ENCODE measurements at regions not wholly inside any gene's neighbourhood (a gene's known extent, or its start where the extent isn't known, plus 50 kb on each side); places are given as distances from the start of the nearest gene placed in this dataset.
"Not testable (repeated sequence)": the region's sequence is repeated elsewhere in the genome, so short reads cannot be mapped to it uniquely, and the experiment has no call there.

DNA sequence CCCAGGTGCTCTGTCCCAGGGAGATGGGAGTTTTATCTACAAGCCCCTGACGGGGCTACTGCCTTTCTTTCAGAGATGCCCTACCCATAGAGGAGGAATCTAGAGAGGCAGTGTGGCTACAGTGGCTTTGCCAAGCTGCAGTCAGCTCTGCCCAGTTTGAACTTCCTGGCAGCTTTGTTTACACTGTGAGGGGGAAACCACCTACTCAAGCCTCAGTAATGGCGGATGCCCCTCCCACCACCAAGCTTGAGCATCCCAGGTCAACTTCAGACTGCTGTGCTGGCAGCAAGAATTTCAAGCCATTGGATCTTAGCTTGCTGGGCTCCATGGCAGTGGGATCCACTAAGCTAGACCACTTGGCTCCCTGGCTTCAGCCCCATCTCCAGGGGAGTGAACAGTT, 53.1 kb upstream of the TMEM252 start:
- DNase-seq, result not testable (repeated sequence)

DNA sequence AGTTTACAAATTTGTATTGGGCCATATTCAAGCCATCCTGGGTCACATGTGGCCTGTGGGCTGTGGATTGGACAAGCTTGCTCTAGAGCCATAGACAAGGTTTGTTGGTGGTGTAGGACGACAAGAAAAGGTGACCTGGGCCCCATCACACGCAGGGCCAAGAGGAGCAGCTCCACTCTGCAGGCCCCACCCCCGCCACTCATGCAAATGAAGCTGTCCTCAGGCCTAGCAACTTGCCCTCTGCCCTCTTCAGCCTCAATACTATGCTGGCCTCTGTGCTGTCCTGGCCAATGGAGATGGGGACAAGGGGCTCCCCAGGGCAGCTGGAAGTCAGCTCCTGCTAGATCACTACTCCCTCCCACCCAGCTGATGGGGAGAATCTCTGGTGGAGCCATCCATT, 55.2 kb upstream of the TMEM252 start:
- no peak for DNase-seq

DNA sequence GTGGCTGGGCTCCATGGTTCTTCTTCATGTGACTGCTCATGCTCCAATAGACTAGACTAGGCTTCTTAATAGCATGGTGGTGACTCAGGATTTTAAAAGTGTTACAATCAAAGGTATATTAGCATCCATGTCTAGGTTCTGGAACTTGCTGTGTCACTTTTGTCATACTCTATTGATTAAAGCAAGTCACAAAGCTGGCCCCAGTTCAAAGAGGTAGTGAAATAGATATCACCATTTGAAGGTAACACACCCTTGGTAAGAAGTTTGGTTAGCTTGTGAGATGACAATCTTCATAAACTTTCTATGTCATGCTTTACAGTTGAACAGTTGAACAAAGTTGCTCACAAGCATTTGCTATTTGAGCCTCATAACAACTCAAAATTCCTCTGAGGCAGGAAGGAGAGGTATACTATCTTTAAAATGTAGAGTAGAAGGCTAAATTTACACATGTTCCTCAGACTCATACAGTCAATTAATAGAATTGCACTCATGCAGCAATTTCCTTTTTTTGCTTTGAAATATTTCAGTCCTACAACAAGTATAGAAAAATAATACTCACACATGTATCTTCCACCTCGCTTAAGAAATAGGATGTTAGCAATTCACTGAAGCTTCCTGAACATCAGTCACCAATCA, 56.8 kb upstream of the TMEM252 start:
- DNase-seq, result no peak

DNA sequence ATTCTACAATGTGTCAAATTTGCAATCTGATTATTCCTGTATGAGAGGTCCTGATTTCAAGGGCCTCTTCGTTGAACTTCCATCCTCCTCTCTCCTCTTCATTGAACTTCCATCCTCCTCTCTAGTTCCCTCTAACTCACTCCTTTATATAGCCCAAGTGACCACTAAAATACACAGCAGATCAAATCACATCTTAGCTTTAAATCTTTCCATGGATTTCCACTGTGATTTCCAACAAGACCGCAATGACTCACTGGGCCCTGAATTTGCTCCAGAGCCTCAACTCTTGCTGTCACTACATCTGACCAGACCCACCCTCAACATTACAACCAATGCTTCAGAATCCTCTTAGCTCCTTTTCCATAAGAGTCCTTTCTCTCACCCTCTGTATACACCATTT, 59.1 kb upstream of the TMEM252 start:
- no peak for DNase-seq

DNA sequence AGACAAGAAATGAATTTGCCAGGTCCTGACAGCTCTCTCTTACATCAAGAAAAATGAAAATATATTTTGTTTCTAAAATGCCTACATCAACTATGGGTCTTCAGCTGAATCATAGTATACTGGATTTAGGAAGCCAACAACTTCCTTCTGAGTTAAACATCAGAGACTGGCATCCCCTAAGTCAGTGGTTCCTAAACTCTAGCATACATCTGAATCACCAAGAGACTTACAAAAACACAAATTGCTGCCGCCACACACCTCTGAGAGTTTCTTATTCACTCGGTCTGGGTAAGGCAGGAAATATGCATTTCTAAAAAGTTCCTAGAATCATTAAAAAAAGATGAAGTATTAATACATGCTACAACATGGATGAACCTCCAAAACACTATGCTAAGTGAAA, 60.4 kb upstream of the TMEM252 start:
- no peak for DNase-seq

DNA sequence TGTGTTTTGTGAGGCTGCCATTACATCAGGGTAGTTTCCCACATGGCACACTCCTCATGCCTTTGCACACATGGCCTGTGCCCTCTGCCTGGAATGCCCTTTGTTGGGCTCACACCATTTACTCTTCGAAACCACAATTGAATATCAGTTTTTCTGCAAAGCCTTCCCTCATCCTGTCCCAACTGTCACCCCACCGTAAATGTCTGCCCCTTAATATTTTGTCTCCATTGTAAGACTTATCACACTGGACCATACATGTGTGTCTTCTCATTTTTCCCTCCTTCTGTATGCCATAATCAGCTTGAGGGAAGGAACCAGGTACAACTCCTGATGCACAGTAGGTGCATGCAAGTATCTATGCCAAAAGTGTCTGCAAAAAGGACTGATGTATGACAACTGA, 62.7 kb upstream of the TMEM252 start:
- DNase-seq, result no peak

DNA sequence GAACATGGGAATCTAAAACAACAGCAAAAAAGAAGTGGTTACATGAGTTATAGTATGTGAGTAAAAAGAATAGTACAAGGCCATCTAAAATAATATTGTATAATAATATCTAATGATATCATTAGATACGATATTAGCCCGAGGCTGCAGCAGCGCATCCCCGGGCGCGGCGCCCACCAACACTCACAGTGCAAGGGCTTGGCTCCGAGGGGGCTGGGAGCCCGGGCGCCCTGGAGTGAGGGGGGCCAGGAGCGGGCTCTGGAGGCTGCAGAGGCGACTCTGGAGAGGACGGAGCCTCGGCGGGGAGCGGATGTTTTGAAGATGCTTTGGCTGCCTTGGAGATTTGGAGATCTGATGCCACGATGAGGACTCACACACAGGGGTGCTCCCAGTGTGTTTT, 68.1 kb upstream of the TMEM252 start:
- no peak for DNase-seq

DNA sequence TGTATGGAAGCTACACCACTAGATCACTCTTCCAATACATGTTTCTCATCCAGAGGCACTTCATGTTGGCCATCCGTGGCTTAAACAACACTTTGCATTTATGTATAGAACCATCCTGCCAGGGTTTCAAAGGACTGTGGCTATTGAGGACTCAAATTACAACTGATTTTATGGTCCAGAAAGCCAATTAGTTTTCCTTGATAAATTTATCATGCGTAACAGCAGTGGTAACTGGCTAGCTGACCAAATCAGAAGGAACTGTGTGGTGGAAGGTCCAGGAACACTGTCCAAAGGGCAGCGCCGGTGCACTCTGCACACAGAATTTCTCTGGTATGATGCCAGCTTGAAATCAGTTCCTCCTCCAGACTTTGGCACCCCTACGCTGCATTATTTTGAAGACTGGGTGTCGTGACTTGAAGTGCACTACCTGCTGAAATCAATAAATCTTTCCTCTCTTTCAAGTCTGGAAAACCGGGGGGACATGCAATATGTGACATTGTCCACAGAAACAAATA, 69.3 kb upstream of the TMEM252 start:
- peak; percentile 6 for DNase-seq

DNA sequence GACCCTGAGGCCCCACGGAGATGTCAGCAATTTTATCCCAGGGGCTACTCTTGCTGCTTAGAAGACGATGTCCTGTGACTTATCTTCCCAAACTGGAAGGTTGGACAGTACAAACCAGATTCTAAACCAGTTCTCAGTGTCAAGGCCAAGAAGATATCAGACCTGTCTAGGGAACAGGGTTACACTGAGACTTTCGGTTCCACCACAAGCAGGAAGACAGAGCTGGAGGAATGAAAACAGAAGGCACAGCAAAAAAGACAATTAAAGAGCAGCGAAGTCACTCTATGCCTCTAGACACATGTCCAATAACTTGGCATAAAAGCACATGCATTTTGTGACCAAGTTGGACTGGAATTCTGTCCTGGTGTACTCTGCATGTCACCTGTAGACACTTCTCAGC, 73.4 kb upstream of the TMEM252 start:
- no peak for DNase-seq

DNA sequence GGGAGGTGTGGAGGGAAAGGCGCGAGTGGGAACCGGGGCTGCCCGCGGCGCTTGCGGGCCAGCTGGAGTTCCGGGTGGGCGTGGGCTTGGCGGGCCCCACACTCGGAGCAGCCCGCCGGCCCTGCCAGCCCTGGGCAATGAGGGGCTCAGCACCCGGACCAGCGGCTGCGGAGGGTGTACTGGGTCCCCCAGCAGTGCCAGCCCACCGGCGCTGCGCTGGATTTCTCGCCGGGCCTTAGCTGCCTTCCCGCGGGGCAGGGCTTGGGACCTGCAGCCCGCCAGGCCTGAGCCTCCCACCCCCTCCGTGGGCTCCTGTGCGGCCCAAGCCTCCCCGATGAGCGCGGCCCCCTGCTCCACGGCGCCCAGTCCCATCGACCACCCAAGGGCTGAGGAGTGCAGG, 76.3 kb upstream of the TMEM252 start:
- not testable (repeated sequence) for DNase-seq

DNA sequence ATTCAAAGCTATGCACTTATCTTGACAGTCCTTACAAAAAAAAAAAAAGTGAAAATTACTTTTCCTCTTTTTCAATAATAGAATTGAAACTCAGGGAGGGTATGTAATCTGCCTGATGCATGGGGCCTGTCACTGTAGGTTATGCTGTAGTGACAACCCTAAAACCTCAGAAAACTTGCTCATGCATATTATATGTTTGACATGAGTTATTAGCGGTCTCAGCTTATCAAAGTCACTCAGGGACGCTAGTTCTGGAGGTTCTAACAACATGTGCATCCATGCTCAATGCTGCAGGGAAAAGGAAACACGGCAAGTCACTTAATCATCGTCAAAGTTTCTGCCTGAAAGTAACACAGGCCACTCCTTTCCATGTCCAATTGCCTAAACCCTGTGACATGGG, 78.4 kb upstream of the TMEM252 start:
- DNase-seq, result no peak

DNA sequence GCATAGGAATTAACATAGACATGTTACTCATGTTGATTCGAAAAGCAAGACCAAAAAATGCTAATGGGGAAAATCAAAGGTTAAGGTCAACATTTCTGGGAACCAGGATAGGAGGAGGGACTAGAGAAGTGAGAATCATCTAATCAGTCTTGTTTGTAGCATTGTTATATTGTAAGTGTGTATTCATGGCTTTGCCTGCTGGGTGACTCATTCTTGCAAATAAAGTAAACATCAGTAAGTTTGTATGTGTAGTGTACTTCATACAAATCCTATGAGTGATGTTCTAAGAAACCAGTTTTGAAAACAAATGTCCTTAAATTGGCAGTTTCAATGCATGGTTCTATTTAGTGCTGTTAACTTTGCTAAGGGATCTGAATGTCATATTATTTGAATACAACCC, 79.0 kb upstream of the TMEM252 start:
- DNase-seq, result no peak

DNA sequence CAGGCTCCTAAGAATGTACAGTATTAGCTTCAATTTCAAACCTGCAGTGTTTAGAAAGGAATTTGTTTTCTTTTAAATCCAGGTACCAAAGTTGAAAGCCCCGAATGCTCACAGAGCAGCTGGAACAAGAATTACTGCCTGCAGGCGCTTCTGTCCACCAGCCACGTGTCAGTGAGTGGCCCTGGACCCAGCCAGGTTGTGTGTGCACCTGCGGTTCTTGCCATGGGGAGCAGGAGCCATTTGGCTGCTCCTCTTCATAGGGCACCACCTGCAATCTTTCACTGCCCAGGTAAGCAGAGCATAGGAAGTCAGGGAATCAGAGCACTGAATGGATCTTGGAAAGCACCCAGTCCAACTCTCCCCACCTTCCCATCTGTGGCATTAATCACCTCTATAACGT, 79.5 kb upstream of the PIP5K1B start:
- no peak for DNase-seq

DNA sequence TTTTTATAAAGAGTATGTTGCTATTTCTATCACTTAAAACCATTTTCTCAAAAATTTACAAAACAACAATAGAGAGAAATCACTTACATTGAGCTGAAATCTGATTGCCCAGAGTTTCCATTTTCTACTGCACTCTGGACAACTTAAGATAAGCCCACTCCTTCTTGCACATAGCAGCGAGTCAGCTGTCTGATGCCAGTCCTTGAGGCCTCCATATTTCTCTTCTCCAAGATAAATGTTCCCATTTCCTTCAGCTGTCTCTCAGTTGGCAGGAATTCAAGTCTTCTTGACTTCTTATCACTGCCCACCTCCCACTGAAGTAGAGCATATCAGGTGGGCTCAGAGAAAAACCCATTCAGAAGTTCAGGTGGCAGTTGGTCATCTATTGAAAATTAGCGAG, 78.5 kb upstream of the PIP5K1B start:
- no peak for DNase-seq

DNA sequence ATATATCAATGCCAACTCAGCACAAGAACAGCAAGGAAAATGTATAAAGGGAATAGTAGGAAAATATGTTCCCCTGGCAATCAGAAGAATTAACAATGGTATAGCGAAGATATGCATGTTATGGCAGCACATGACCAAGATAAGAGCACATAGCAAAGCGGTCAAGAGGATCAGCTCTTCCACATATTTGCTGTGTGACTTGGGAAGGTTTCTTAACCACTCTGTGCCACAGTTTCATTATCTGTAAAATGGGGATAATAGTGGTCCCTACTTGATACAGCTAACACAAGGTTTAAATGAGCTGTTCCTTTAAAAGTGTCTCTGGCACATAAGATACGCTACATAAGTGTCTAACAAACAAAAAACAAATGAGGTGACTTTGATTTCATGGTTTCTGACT, 77.9 kb upstream of the PIP5K1B start:
- no peak for DNase-seq

DNA sequence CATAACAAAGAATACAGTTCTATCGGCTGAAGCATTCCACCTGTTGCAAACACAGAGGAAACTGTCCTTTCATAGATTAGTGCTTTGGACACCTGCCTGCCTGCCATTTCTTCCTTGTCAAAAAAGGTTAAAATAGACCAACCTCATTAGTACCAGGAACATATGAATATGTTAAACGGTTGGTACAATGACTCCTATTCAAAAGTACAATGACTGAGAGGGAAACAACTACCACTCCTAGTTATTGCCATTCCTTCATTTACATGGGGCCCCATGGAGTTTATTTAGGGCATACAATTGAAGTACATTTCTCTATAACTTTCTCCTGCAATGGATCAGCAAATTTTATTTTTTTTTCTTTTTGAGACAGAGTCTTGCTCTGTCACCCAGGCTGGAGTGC, 77.4 kb upstream of the PIP5K1B start:
- DNase-seq, result no peak

DNA sequence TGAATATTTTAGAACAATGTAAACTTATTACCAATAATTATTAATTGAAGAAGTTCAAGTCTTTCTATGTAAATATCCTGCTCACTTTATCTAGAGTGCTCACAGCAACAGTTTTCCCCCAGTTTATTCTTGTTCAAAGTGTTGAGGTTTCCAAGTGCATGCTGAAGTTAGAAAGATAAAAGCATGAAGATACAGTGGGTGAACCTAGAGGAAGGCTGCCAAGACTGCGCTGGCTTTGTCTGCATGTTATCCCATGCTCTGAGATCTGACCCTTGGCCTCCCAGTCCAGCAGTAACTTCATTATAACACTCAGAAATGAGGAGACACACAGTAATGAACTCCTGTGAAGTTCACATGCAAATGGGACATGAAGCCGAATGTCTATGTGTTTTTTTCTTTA, 76.0 kb upstream of the PIP5K1B start:
- DNase-seq, result no peak

DNA sequence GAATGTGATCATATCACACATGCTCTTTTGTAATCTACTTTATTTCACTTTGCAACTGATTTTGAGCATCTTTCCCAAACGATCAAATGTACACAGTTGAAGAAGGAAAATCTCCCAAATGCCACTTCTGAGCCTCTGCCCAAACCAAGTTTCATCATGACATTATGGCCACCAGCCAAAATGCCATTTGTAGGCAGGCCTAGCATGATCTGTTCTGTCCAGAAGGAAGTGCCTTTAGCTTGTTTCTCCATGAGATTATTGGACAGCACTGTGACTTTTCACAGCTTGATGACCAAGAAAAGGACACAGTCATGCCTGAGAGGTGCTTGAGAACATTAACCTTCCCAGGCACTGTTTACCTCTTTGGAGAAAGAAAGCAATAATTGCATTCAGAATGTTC, 73.2 kb upstream of the PIP5K1B start:
- DNase-seq, result no peak

DNA sequence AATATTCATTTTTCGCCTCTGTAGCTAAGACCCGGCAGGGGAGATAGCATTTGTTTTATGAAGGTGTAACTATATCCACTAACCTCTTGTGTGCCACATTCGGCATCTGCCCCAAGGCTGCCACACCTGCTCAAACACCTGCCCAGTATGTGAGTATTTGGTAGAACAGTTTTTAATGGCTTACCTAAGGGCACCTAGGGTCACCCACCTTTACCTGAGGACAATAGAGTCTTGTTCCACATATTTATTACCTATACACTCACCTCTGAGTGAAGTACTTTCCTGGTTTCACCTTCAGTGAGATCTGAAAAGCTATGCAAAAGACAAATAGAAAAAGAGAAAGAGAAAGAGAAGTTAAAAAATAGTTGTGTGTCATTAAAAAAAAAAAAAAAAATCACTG, 68.0 kb upstream of the PIP5K1B start:
- DNase-seq, result no peak

DNA sequence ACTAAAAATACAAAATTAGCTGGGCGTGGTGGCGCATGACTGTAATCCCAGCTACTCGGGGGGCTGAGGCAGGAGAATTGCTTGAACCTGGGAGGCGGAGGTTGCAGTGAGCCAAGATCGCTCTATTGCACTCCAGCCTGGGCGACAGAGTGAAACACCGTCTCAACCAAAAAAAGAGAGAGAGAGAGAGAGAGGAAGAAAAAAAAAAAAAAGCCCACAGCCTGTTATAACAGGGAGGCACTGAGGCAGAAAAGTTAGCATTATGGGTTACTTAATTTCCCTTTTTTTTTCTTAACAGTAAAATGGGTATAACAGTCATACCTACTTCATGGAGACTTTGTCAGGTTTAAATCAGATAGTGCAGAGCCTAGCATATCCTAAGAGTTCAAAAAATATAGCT, 65.8 kb upstream of the PIP5K1B start:
- not testable (repeated sequence) for DNase-seq

DNA sequence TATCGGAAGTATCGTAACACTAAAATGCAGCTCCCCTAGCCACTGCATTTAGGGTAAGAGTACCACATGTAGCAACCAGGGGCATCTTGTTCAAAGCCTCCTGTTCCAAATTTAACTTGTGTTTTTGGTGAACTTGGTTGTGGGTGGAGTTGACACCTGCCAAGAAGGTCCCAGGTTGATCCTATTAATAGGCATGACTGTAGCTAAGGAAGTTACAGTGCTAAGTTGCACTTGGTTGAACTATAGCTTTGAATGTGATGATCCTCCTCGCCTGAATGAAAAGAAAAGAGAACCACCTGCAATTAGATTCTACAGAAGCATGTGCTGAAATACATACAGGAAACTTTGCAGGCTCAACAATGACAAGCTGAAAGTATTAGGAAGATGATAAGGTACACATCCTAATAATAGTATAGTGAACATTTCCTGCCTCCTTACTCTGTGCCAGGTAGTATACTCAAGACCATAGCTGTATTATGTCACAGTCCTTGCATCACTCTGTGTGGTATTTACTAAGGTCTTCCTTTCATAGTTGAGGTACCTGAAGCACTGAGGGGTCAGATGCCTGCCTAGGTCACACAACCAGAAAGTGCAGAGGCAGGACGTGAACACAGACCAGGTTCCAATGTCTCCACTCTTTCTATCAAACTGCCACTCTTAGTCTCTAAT, 64.5 kb upstream of the PIP5K1B start:
- no peak for DNase-seq

DNA sequence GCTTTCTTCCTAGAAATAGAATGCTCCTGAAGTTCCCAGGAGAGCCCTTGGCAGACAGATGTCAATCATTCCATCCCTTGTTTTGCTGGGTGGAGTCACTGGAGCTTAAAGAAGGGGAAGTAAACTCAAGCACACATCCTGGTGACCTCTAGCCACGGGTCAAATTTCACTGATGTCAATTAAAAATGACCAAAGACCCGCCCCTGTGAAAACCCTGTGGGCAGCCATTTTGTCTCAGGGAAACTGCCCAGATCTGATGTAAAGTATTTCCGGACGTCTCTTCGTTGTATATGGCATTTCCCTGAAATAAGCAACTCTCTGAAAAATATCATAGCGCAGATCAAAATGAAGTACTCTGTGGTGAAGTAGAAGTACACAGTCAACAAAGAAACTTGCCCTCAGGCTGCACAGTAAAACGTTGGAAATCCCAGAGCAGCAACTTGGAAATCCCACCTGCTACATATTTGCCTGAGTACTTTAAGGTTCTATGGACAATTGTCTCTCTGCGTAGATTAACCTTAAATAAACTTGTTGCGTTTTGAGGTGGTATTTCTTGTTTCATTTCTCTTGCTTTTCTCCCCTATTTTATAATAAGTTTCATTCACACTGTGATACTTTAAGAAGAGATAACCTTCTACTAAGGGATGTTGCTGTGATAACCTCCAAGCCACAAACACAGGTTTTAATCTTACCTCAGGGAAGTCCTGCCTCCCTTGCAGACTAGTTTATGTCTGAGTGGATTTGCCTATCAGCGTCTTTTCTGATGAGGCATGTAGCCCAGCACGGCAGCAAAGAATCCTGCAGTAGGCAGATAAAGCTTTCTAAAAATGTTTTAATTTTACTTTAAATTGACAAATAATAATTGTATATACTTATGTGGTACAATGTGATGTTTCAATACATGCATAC, 60.9 kb upstream of the PIP5K1B start:
- no peak for DNase-seq

DNA sequence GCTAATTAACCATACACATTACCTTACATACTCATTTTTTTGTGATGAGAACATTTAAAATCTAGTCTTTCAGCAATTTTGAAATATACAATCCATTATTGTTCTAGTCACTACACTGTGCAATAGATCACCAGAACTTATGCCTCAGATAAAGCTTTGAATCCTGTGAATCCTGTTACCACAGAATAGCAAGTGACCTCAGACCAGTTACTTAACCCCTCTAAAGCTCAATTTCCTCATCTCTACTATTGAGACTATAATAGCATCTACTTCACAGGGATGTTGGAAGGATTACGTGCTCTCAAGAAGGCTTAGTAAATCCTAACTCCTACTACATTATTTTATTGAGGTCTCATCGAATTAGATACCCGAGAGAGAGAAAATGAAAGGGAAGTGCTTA, 60.2 kb upstream of the PIP5K1B start:
- DNase-seq, result no peak

Data from right kidney (tissue), 1 donor.